ENCODE measurements at regions not wholly inside any gene's neighbourhood (a gene's known extent, or its start where the extent isn't known, plus 50 kb on each side); places are given as distances from the start of the nearest gene placed in this dataset.

DNA sequence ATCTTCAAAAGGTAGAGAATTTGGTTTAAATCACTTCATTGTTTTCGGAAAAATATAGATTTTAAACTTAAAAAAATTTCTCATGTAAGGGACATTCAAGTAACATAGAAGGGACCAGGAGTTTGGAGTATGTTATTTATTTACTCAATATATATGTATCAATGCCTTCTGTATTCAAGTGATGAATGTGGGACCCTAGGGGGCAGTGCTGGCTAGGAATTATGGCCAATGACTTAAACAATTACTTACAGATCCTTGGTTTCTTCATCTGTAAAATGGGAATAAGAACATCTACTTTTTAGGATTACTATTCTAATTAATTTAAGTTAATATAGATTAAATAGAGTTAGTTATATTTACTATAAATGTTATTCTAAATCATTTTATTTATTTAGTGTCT, 886.3 kb upstream of the RBFOX1 start:
- DNase-seq (ENCODE audit: low read depth in 1 of 2, low spot score in 1 of 2): no peak

- DNase-seq (ENCODE audit: low read depth in 1 of 2, low spot score in 1 of 2): no peak
Measured at GRCh38 chr16:6439129-6439528, 893.5 kb upstream of the RBFOX1 start.

- no peak for DNase-seq (ENCODE audit: low read depth in 1 of 2, low spot score in 1 of 2)
Measured at GRCh38 chr16:6428861-6429260, 903.8 kb upstream of the RBFOX1 start.

DNA sequence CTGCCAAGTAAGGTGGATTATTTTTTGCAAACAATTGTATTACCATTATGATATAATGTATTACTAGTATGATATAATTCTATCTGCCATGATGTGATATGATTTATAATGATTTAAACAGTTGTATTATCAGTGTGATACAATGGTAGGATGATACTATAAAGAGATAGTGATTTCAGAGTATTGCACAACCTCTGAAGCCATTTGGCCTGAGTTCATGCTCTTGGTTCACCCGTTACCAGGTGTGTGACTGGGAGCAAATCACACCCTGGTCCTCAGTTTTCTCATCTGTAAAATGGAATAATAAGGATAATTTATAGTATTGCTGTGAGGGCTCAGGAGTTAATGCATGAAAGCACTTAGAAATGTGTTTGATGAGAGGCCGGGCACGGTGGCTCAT, 905.0 kb upstream of the RBFOX1 start:
- no peak for DNase-seq (ENCODE audit: low read depth in 1 of 2, low spot score in 1 of 2)

GRCh38 chr16:6407596-6407995, 925.0 kb upstream of the RBFOX1 start:
- DNase-seq (ENCODE audit: low read depth in 1 of 2, low spot score in 1 of 2): no peak

- DNase-seq (ENCODE audit: low read depth in 1 of 2, low spot score in 1 of 2): no peak
Measured at GRCh38 chr16:6406028-6406427, 926.6 kb upstream of the RBFOX1 start.

DNA sequence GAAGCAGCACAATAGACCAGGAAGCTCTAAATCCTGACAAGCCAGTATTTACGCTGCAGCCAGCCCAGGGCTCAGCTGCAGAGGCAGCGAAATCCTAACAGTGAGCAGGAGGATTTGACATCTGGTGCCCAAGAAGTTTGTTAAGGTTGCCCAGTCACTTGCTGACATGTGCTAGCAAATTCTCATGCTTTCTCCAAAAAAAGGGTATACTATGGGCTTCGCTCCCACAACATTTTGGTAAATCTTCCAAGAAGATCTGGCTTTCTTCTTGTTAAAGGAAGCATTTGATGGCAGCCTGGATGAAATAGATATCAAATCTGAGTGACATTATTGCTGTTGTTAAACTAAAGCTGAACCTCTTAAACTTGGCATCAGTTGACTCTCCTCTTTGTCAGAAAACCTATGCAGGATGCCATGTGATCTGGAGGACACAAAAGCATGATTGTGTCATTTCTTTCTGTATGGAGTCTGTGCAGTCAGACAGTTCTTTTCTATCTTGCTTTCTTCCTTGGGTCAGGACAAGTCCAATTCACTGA, 949.7 kb upstream of the RBFOX1 start:
- DNase-seq (ENCODE audit: low read depth in 1 of 2, low spot score in 1 of 2): no peak

DNA sequence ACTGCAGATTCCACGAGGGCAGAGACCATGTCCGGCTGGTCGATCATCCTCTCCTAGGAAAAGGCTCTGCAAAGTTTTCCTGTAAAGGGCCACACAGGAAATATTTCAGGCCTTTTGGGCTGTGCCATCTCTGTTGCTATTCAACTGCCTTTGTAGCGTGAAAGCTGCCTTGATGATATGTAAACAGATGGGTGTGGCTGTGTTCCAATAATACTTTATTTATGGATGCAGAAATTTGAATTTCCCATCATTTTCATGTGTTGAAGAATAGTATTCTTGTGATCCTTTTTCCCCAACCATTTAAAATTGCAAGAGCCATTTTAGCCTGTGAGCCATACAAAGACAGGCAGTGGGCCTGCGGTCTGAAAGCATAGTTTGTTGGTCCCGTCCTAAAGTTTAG, 950.7 kb upstream of the RBFOX1 start:
- DNase-seq (ENCODE audit: low read depth in 1 of 2, low spot score in 1 of 2): no peak

DNA sequence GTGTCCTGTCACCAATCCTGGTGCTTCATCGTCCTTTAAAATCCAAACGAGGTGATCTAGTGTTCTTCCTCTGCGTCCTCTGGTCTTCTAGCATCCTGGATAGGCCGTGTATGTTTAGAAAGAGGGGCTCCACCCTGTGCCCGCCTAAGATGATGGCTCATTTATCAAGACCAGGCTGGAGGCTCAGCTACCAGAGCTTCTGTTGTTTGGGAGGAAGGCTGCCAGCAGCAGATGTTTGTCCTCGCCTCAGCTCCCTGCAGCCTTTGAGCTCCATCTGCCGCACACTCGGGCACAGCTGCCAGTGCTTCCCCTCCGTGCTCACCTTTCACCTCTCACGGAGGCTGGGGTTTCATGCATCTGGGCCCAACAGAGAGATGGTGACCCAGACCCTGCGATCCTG, 954.7 kb upstream of the RBFOX1 start:
- no peak for DNase-seq (ENCODE audit: low read depth in 1 of 2, low spot score in 1 of 2)

DNA sequence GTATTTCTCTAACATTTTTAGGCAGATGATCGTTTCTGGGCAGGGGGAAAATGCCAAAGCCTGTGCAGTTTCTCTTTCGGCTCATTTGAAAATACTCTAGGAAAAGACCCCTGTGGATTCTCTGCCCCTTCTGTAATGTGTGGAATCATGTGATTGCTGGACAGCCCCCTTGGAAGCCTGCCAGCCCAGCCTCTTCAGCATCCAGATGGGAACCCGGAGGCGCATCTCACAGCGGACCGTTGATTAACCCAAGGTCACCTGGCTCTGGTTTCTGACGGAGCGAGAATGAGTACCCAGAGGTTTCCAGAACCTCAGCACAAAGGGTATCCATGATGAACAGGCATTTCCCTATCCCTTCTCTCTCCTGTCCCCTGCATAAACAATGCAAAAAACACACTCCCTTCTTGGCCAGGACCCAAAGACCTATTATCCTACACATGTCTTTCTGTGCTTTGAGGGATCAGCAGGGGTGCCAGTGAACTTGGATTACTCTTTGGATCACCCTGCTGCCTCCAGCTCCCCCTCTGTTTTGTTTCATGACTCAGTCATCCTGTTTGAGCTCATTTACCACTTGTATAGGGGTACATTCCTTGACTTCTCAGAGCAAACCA, 957.1 kb upstream of the RBFOX1 start:
- no peak for DNase-seq (ENCODE audit: low read depth in 1 of 2, low spot score in 1 of 2)

DNA sequence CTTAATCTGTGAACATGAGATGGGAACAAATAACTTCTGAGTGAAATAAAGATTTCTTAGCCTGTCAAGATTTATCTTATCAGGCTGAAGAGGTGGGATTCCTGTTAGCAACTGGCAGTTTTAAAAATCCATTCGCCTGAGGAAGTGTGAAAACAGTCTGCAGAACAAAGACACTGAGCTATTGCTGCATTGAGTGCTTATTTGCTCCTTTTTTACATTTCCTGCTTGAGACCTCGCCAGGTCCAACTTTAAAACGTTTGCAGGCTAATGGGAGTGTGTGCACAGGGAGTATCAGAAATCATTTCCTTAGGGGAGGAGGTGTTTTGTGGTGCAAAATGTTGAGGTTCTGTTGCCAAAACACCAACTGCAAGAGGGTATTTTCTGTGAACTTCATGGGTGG, 957.8 kb upstream of the RBFOX1 start:
- no peak for DNase-seq (ENCODE audit: low read depth in 1 of 2, low spot score in 1 of 2)

DNA sequence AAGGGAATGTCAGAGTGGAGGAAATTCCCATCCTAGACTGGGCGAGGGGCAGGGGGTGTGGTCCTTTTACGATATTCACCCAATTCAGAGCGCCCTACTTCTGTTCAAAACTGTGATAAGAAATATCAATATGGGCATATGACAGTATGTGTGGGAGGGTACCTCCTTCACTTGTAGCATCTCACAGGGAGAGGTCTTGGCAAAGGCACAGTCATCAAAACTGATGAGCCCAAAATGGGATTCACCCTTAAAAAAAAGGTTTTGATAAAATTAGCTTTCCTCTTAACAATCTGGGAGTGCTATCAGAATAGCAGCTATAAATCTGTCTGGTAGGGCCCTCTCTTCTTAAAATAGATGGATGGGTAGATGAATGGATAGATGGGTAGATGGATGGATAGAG, 967.8 kb upstream of the RBFOX1 start:
- DNase-seq (ENCODE audit: low read depth in 1 of 2, low spot score in 1 of 2): no peak

DNA sequence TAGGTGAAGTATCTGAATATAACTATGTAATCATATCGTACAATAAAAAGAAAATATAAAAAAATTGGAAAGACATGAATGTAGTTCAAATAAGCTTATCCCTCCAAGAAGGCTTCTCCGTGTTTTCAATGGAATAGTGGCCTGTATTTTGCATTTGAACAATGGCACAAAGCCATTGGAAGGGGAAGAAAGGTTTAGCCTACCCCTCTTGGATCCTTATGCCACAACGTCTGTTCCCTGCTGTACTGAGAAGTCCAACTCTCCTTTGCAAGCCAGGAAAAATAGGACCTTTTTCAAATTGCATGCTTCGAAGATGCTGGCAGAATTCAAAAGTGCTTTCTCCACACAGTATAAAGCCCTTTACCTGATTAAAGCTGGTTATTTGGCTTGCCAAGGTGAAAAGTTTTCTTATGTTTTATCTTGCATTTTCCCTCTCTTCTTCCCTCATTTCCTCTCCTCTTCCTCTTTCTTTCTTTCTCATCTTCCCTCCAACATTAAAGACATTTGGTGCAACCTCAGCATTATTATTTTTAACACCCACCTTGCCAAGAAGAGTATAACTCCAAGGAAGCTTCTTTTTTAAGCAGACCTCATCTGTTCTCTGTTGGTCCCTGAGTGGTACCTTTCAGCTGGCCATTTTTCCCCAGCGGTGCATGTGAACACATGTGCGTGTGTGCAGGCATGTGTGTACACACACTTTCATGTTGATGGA, 968.6 kb upstream of the RBFOX1 start:
- no peak for DNase-seq (ENCODE audit: low read depth in 1 of 2, low spot score in 1 of 2)

DNA sequence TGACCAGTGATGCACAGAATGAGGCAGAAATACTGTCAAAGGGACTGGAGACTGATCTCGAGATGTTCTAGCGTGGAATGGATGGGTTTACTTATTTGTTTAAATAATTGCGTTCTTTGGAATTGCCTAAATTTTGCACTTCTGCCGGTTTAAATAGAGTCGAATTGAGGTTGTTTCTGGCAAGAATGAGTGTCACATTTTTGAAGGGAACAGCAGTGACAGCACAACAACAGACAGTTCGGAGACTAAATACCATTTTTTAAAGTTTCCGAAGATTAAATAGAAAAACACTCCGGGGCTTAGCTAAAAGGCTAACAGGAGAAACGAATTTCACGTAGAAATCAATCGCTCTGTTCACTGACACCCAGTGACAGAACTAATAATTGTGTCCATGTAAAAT, 969.2 kb upstream of the RBFOX1 start:
- DNase-seq (ENCODE audit: low read depth in 1 of 2, low spot score in 1 of 2): no peak

DNA sequence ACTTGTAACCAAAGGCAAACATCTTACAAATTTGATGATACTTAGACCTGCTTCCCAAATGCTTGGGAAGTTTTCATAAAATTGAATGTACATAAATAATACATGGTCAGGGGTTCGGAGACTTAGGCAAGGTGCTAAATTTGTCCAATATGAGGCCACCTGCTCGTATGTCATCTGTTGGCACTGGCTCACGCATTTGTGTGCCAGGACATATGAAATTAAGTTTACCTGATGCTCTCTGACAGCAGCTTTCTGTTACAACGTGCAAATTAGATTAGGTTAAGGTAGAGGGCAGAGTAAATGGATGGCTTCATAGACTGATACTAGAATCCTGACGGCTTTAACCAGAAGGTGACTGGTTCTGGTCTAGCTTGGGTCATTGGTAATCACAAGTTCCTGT, 970.3 kb upstream of the RBFOX1 start:
- no peak for DNase-seq (ENCODE audit: low read depth in 1 of 2, low spot score in 1 of 2)

DNA sequence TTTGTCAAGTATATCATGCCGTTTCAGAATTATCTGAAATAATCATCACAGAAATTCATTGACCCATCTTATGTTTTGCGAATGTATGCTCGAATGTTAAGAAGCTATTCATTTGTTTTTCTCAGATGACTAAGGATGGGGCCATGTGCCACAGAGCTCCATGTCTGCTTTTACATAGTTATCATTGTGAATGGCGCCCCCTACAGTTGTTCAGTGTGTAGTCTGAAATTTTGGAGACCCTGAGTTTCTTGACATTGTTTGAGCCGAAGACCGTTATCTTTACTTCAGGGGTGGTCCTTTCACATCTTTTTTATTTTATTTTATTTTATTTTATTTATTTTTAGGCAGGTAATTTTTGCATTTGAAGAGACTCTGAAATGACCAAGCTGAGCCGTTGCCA, 972.0 kb upstream of the RBFOX1 start:
- no peak for DNase-seq (ENCODE audit: low read depth in 1 of 2, low spot score in 1 of 2)

DNA sequence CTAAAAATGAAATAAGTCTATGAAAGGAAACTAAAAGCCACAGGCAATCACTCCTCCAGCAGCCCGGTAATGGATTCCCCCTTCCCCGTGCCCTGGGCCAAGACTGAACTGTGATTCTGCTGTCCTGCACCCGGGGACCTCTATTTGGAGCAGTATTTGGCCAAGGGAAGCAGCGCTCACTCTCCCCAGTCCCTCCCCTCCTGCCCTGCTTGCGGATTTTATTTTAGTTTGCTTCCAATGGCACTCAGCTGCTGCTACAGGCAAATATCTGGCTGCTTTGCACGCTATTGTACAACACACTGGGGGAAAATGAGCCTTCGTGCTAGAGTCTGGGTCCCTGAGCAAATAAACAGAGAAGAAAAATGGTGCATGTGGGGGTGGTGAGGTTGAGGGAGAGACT, 975.7 kb upstream of the RBFOX1 start:
- no peak for DNase-seq (ENCODE audit: low read depth in 1 of 2, low spot score in 1 of 2)

DNA sequence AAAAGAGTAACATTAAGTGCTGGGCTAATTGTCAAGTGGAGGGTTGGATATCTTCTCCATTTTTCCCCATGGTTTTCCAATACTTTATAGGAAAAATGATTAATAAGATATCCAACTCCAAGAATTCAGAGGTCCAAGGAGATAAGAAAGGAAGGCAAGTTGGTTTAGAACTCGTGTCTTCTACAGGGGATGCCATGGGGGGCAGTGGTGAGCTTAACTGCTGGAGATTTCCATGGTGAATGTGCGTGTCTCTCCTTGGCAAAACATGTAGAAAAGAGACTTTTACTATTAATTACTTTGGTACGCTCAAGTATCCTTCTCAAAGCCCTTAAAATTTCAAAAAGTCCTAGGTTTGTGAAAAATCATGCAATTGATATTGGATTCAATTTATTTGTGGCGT, 982.9 kb upstream of the RBFOX1 start:
- no peak for DNase-seq (ENCODE audit: low read depth in 1 of 2, low spot score in 1 of 2)

DNA sequence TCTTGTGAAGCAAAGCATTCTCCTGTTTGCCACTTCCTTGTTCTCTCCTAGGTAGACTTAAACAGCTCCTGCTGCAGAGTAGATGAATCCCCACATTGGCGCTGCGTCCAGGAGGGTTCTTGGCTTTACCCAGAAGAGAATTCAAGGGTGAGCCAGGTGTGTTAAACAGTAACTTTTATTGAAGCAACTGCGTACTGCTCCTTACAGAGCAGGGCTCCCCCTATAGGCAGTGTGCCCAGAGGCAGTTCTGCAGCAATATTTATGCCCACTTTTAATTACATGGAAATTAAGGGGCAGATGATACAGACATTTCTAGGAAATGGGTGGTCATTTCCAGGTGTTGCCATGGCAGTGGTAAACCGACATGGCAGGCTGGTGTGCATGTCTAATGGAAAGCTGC, 987.6 kb upstream of the RBFOX1 start:
- DNase-seq (ENCODE audit: low read depth in 1 of 2, low spot score in 1 of 2): no peak

- no peak for DNase-seq (ENCODE audit: low read depth in 1 of 2, low spot score in 1 of 2)
Measured at GRCh38 chr16:6343157-6343556, 989.5 kb upstream of the RBFOX1 start.

GRCh38 chr16:6341981-6342380, 990.7 kb upstream of the RBFOX1 start:
- no peak for DNase-seq (ENCODE audit: low read depth in 1 of 2, low spot score in 1 of 2)

- DNase-seq (ENCODE audit: low read depth in 1 of 2, low spot score in 1 of 2): no peak
Measured at GRCh38 chr16:6335072-6335471, 997.6 kb upstream of the RBFOX1 start.

- DNase-seq (ENCODE audit: low read depth in 1 of 2, low spot score in 1 of 2): no peak
Measured at GRCh38 chr16:6331770-6332169, 1000.9 kb upstream of the RBFOX1 start.

Measured in activated CD4-positive, alpha-beta T cell treated with anti-CD3 and anti-CD28 coated beads, Interleukin-2, amount 50 U/mL, for 24 hours (primary cell).